Caki2 (cell line): ENCODE measurements at regions not wholly inside any gene's neighbourhood (a gene's known extent, or its start where the extent isn't known, plus 50 kb on each side); places are given as distances from the start of the nearest gene placed in this dataset.
A peak's percentile ranks its signal among the peaks of the same experiment; 100 is the strongest.

Experiments used
- DNase-seq: peaks from one replicate; pipeline ENCODE4 v3.0.0-alpha.2; 2015; ENCODE audit warnings: low read depth
- in situ Hi-C: cut with HindIII; loops from 2 replicates; pipeline ENCODE4 v1.10.0; 2016; ENCODE audit warnings: low sequenced_read_pairs, low pct_unique_long_range_greater_than_20kb, mixed read lengths

DNA sequence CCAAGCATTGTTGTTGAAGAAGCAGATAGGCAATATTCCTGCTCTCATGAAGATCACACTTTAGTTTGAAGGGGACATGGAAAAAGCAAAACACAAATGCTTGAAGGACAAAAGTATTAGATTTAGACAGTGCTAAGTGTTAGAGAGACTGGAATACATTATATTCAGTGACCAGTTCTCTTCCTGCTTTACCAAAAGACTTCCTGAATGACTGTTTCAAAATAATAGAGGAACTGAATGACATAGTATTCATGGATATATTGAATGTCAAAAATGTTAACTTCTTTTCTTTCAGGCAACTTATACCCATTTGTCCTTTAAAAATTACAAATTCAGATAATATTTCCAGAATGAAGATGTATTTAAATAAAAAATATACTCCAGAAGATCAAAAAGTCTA is 178.0 kb upstream of the IVNS1ABP start:
- in situ Hi-C loops = no loop called here
- DNase-seq = no peak

DNA sequence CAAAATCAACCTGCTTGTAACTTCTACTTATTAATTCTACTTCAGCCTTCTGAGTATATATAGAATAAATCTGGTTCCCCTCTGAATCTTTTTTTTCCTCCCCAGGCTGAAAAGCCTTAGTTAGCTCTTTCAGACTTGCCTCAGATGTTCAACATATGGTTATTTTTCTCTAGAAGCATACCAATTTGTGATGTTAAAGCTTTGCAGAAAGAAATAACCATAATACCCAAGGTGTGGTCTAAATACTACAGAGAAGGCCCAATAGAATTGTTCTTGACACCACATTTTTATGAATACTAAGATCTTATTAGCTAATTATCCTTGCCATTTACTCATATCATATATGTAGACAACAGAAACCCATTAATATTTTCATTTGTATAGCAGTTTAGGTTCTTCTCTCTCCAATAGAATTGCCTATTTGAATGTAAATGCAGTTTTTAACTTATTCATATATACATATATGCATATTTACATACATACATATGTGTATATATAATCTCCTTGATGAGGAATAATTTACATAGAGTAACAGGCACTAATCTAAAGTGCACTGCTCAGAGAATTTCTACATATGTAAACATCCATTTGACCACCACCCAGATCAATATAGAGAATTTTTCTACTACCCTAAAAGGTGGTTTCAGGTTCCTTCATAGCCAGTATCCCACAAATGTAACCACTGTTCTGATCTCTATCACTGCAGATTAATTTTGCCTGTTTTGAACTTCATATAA is 175.2 kb upstream of the IVNS1ABP start:
- in situ Hi-C loops = no loop called here

DNA sequence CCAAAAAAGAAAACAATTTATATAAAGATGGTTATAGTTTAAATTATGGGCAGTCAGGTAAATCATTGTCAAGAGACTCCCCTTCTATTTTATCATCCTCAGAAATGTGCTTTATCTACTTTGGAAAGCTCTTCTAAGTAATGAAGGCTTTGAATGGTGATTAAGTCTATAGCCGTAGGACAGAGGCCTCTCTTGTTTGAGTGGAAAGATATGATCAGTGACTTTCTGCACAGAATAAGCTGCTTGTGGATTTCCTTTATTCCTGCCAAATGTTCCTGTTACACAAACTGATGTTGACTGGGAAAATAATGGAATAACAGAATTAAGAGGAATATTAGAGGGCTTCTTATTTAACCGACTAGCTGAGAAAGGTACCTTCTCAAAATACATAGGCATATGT is 174.6 kb upstream of the IVNS1ABP start:
- DNase-seq = no peak
- in situ Hi-C loops = no loop called here

More for the DNA sequence above, 175.2 kb upstream of the IVNS1ABP start:
- DNase-seq = no peak

DNA sequence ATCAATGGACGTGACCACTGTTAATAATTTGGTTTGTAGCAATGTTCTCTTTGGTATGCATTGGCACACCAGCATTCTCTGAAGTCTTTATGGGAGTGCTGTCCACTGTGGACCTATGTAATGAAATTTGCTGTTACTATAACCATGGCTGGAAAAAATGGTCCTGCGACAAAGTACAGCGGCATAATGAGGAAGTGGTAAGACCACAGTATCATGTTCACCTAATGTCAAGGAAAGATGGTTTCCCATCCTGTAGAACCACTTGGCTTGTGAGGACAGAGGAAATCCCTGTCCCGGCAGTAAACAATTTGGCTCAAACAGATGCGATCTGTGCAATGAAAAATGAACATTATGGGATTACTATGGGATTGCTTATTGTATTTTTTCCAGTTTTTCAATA is 173.9 kb upstream of the IVNS1ABP start:
- in situ Hi-C loops = no loop called here
- no peak for DNase-seq

DNA sequence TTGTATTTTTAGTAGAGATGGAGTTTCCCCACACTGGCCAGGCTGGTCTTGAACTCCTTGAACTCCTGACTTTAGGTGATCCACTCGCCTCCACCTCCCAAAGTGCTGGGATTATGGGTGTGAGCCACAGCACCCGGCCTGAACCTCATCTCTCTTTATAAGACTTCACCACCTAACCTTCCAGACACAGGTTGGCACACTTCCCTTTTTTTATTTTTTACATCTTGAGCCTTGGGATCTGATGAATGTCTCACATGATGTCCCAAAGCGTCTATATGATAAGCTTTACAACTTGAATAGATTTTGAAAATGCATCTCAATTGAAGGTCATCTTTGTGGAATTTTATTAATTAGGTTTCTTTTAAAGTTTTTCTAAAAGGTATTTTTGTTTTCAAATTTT is 172.4 kb upstream of the IVNS1ABP start:
- DNase-seq = no peak
- in situ Hi-C loops = no loop called here

DNA sequence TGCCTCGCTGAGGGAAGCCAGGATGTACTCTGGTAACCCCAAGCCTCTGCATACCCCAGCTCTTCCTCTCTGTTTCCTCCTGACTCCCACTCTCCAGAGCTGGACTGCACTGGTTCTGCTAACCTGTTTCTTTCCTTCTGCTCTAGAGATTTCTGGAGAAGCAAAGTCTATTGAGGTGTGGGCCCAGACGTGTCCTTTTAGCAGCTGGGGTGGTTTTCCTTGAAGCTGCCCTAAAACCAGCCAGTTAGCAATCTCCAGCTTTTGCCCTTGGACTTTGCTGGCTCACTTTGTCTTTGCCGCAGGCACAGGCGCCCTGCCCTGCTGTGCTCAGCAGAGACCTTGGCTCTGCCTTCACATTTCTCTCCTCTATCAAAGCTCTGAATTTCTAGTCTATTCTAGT is 171.8 kb upstream of the IVNS1ABP start:
- DNase-seq = no peak
- in situ Hi-C loops = no loop called here

DNA sequence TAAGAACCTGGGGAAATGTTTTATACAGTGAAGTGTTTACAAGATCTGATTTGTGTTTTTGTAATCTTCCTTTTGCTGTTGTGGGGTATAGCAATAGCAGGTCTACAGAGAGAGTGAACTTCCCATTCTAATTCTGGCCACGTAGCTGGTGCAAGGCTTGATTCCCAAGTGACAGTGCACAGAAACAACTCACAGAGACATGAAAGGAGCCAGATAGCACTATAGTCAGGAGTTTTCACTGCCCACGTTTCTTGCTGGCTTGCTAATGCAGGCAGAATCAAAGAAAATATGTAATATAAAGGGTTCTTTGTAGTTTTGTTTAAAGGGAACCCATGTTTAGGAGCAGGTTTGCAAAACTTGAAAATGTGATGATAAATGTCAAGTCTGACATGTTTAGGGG is 170.9 kb upstream of the IVNS1ABP start:
- in situ Hi-C loops = no loop called here
- no peak for DNase-seq

DNA sequence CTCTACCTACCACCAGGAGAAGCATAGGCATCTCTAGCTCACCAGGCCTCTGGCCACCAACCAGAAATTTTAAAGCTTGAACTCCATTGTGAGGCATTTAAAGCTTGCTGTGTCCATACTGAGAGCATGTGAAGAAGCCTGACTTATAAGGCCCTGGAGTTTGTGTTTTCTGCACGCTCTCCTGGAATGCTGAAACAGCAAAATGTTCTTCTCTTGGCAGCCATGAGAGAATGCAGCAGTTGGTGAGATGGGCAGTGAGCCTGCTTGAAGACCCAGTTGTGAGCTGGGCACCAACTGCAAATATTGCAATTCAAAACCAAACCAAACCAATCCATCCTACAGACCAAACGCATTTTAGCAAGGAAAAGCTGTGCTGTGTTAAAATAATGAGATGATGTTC is 170.0 kb upstream of the IVNS1ABP start:
- in situ Hi-C loops = no loop called here
- DNase-seq = no peak

DNA sequence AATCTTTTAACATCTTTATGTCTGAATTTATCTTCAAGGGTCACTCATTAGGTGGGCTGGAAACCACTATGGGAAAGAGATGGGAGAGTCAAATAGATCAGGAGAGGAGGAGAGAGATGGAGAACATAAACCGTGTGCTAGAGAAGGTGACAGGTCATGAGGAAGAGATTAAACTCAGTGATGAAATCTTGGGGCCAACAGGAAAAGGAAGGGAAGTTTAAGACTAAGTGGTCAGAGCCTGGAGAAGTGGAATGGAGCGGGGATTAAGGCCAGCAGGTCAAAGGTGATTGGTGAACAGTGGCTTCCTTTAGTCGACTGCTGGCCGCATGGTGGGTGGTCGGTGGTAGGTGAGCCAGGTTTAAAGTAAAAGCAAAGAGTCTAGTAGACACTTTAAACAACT is 169.3 kb upstream of the IVNS1ABP start:
- in situ Hi-C loops = no loop called here
- no peak for DNase-seq

DNA sequence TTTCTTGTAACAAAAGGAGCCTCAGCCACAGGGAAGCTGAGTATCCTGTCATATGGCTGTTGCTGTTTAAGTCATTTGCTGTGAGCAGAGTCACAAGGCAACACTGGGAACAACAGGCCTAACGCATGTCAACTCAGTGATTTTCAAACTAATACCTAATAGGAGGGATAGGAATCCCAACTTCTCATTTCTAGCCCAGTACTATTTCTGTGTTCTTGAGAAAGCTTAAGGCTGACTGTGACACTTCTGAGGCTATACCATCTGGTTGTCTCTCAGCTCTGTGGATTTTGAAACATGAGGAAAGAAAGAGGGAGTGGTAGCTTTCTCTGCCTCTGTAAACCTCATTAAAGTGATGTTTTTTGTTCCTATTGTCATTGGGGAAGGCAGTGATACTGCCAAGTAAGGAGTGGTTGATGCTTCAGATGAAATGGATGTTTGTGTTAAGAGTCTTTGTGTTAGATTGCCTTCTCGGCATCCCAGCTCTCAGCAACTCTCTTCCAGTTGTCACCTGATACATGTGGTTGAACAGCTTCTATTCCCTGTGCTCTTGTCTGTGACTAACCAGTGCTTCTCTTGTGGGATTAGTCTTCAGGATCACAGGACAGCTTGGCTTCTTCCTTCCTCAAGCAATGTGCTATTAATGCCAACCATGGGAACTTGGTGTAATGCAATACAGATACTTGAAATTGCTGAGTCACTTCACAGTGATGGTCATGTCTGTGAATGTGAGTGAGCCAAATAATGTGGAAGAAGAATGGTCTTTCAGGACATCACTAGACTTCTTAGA is 166.8 kb upstream of the IVNS1ABP start:
- in situ Hi-C loops = no loop called here
- peak; percentile 68 for DNase-seq

DNA sequence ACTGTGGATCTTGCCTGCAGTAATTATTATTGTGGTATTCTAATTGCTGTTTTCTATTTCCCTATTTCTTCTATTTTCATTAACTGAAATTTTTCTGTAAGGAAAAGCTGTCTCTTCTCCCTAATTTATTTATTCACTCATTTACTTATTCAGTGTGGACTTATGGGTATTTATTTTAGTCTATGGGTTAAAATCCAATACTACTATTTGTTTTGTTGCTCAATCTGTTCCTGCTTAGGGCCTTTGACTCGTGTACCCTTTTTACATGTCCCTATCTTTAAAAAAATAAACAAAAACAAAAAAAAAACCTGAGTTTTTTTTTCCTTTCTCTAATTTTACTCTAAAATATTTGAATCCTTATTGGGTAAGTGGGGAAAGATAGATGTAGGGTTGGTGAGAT is 166.2 kb upstream of the IVNS1ABP start:
- in situ Hi-C loops = no loop called here
- no peak for DNase-seq

DNA sequence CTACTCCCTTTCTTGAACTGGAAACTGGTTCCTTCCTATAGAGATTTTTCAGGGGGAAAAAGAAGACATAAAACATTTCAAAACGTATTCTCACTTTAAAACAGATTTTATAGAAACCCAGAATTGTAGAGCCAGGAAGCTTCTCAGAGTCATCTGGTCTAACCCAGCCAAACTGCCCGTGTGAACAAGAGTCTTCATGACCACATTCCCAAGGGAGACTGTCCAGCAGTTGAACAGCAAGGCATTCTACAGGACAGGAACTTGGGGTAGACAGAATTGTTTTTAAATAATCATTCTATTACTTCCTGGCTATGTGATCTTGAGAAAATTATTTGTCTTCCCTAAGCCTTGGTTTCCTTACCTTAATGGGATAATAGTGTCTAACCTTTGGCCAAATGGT is 163.5 kb upstream of the IVNS1ABP start:
- no peak for DNase-seq
- in situ Hi-C loops = no loop called here

DNA sequence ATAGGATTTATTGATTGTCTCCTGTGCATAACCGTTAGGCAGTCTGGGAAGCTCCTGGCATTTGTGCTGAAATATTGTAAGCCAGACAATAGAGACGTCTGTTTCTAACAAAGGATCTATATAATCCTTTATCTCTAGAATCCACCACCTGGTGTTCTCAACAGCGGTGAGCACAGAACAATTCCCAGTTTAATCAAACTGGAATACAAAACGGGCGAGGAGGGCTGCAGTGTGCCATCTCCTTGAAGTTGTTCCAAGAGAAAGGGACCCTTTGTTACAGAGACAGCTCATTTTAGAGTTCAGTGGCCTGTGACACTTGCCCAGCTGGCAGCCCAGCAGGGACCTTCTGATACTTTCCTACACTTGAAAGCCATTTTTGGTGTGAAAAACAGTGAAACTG is 162.8 kb upstream of the IVNS1ABP start:
- DNase-seq = no peak
- in situ Hi-C loops = no loop called here

DNA sequence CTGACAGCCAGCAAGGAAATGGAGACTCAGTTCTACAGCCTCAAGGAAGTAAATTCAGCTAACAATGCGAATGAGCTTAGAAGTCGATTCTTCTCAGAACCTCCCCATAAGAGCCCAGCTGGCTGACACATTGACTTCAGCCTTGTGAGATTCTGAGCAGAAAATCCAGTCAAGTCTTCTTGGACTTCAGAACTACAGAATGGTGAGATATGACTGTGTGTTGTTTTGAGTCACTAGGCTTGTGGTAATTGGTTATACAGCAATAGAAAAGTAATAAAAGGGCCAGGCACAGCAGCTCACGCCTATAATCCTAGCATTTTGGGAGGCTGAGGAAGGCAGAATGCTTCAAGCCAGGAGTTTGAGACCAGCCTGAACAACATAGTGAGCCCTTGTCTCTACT is 161.8 kb upstream of the IVNS1ABP start:
- in situ Hi-C loops = no loop called here

DNA sequence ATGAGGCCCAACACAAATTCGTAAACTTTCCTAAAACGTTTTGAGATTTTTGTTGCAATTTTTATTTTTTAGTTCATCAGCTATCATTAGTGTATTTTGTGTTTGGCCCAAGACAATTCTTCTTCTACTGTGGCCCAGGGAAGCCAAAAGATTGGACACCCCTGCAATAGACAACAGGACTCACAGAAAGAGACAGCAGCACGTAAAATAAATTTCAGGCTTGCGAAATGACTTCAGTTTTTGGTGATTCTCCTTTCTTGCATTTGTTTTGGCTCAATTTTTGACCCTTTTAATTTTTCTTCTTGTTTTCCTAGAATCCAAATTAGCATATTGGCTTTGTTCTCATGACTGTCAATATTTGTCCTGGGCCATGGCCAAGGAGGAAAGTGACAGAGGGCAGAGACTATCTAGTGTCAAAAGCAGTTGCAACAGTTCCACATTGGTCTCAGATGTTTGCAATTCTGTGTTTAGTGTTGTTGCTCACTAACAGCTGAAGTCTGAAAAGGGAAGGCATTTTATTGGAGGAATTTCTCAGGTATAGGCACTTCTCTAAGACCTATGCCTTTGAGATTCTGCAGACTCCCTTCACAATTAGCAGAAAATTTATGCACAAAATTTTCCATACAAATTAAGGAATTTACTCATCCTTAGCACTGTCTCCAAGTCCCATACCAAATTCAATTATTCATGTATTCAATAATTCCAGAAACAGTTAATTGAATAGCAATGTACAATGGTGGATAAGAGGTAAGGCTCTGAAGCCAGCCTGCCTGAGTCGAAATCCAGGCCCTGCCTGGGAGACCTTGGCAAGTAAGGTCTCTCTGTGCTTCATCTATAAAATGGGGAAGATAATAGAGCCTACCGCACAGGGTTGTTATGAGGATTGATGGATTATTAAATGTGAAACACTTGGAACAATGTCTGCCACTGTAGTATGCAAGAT is 160.9 kb upstream of the IVNS1ABP start:
- DNase-seq = no peak
- in situ Hi-C loops = no loop called here

More for the DNA sequence above, 161.8 kb upstream of the IVNS1ABP start:
- DNase-seq = no peak

DNA sequence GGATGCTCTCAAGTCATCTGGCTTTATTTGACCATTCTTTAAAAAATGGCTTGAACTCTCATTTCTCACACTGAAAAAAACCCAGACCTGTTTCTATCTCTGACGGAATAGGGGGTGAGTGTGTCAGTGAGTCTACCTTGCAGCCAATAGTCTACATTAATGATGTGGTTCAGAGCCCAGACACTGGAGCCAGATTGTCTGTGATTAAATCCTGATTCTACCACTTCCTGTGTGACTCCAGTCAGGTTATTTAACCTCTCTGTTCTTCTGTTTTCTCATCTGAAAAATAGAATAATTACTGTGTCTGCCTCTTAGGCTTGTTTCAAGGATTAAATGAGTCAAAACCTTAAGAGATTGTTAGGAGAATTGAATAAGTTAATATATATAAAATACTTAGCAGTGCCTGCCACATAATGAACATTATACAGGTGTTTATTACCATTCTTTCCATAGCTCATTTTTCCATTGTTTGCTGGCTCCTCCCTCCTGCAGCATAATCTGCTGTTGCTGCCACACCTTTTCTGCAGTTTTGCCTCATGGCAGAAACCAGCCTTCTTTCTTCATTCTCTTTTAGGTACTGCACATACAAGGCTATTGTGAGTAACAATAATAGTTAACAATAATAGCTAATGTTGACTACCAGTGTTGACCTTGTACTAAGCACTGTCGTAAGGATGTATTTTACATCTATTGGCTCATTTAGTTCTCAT is 157.6 kb upstream of the IVNS1ABP start:
- DNase-seq = no peak
- in situ Hi-C loops = no loop called here

DNA sequence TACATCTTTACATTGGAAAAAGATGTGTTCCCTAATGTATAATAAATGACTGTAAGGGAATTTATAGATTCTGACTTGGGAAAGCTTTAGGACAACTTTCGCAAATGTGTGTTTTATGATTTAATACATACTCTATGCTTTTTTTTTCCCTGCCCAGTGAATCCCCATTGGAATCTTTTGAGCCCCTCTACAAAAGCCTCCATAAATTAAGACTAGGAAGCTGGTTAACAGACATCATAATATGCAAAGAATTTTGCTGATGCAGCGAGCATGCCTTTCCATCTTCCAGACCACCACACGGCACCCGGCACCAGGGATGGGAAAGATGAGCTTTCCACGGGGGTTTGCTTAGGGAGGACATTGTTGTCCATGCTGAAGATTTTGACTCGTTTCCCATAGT is 156.1 kb upstream of the IVNS1ABP start:
- no peak for DNase-seq
- in situ Hi-C loops = no loop called here

DNA sequence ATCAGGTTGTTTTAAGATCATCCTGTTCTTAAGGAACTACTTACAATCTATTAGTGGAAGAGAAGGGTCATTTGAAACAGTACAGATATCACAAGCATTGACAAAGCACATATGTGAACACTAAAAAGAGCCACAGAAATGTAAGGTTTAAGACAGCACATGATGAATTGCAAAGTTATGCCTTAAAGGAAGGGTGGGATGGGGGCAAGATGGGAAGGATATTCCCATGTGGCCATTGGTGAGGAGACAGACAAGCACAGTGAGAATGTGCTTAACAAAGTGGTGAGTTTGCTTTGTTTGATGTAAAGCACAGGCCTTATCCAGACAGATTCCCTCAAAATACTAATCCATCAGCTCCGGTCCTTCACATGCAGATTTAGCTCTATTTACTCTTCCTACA is 151.6 kb upstream of the IVNS1ABP start:
- in situ Hi-C loops = no loop called here
- DNase-seq = no peak
